ENCODE measurements at regions not wholly inside any gene's neighbourhood (a gene's known extent, or its start where the extent isn't known, plus 50 kb on each side); places are given as distances from the start of the nearest gene placed in this dataset.

DNA sequence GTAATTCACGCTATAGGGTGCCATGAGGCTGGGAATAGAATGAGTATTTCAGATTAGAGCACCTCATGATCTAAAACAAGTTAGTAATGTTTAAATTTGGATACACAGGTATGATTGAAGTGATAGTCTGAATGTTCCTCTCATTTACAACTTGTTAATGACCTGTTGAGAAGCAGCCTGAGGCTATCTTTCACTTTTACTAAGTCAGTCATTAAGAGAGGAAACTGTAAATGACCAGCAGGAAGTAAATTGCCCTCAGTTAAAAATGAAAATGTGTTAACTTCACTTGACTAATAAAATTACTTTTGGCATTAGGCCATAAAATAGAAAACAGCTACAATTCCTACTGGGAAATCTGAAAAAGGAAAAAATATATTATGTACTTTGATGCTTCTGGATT, 1042.0 kb downstream of the DNAJB9 start (continued):
- TF ChIP-seq FOXP1 (IDR thresholded peaks at IDR 0.05) (no peak), FOXP1 (CRISPR knock-in tag; IDR thresholded peaks at IDR 0.05) (no peak), MED1 (CRISPR knock-in tag; IDR thresholded peaks at IDR 0.05) (no peak), MBD4 (IDR thresholded peaks at IDR 0.05; ENCODE audit: borderline replicate concordance, low read length) (no peak)

DNA sequence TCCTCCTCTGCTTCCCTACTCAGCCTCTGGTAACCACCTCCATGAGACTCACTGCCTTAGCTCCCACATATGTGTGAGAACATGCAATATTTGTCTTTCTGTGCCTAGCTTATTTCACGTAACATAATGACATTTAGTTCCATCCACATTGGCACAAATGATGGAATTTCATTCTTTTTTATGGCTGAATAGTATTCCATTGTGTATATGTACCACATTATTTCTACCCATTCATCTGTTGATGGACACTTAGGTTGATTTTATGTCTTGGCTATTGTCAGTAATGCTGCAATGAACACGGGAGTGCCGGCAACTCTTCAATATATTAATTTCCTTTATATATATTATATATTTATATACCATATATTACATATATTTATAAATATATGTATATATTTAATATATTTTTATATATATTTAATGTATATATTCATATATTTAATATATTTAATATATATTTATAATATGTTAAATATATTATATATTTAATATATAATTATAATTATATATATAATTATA, 1046.9 kb downstream of the DNAJB9 start:
- FAIRE-seq (no peak), DNase-seq (ENCODE audit: low spot score) (no peak), ATAC-seq (no peak)
- no TSS peak for BruUV-seq (replicated peaks)
- no peaks in the 10 kb centered on the region for H3K27me3 ChIP-seq (ENCODE audit: control insufficient read depth in 1 of 2, insufficient read depth in 2 of 2, low read length in 2 of 2)
- no peaks in the 10 kb centered on the region for H3K4me1 ChIP-seq (ENCODE audit: insufficient read depth, low read length)
- WGBS (ENCODE audit: low lambda C conversion rate): 57% methylated on average over 3 of the region's 3 CpGs
- no peaks in the 10 kb centered on the region for H3K36me3 ChIP-seq (replicated peaks in 1 of 2; ENCODE audit: control insufficient read depth in 1 of 2, insufficient read depth in 2 of 2, low read length in 2 of 2)
- H3K4me2 ChIP-seq (ENCODE audit: low read depth, low read length): no peak overlapping the region
- no peaks in the 10 kb centered on the region for H4K20me1 ChIP-seq (ENCODE audit: insufficient read depth, low read length)
- H2AFZ ChIP-seq (ENCODE audit: low read length): no peak overlapping the region
- intact Hi-C loops (cut with micrococcal nuclease; ENCODE audit: unreplicated experiment): no loop called here
- in situ Hi-C loops (cut with HindIII; ENCODE audit: extremely low pct_ligation_motif_present, low pct_unique_long_range_greater_than_20kb): no loop called here
- TF ChIP-seq CHCHD3 (CRISPR knock-in tag; IDR thresholded peaks at IDR 0.05) (no peak), HCFC1 (IDR thresholded peaks at IDR 0.05; ENCODE audit: low read depth, low read length) (no peak), ZNF207 (IDR thresholded peaks at IDR 0.05; ENCODE audit: borderline replicate concordance) (no peak), ZNF550 (CRISPR knock-in tag; IDR thresholded peaks at IDR 0.05; ENCODE audit: borderline replicate concordance) (no peak), ZNF883 (CRISPR knock-in tag; IDR thresholded peaks at IDR 0.05; ENCODE audit: not compliant biosample characterization) (no peak), REL (CRISPR knock-in tag; conservative IDR thresholded peaks at IDR 0.05) (no peak)
- TF ChIP-seq, protein P1, sequence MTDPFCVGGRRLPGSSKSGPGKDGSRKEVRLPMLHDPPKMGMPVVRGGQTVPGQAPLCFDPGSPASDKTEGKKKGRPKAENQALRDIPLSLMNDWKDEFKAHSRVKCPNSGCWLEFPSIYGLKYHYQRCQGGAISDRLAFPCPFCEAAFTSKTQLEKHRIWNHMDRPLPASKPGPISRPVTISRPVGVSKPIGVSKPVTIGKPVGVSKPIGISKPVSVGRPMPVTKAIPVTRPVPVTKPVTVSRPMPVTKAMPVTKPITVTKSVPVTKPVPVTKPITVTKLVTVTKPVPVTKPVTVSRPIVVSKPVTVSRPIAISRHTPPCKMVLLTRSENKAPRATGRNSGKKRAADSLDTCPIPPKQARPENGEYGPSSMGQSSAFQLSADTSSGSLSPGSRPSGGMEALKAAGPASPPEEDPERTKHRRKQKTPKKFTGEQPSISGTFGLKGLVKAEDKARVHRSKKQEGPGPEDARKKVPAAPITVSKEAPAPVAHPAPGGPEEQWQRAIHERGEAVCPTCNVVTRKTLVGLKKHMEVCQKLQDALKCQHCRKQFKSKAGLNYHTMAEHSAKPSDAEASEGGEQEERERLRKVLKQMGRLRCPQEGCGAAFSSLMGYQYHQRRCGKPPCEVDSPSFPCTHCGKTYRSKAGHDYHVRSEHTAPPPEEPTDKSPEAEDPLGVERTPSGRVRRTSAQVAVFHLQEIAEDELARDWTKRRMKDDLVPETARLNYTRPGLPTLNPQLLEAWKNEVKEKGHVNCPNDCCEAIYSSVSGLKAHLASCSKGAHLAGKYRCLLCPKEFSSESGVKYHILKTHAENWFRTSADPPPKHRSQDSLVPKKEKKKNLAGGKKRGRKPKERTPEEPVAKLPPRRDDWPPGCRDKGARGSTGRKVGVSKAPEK (CRISPR knock-in tag; IDR thresholded peaks at IDR 0.05; ENCODE audit: borderline replicate concordance): no peak
- TF ChIP-seq, protein P2, sequence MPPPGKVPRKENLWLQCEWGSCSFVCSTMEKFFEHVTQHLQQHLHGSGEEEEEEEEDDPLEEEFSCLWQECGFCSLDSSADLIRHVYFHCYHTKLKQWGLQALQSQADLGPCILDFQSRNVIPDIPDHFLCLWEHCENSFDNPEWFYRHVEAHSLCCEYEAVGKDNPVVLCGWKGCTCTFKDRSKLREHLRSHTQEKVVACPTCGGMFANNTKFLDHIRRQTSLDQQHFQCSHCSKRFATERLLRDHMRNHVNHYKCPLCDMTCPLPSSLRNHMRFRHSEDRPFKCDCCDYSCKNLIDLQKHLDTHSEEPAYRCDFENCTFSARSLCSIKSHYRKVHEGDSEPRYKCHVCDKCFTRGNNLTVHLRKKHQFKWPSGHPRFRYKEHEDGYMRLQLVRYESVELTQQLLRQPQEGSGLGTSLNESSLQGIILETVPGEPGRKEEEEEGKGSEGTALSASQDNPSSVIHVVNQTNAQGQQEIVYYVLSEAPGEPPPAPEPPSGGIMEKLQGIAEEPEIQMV (CRISPR knock-in tag; IDR thresholded peaks at IDR 0.05; ENCODE audit: low read depth): no peak
- H3K4me3 ChIP-seq (replicated peaks in 1 of 3; ENCODE audit: insufficient read depth in 1 of 3, low read depth in 2 of 3, low read length in 3 of 3): no peak overlapping the region
- H3K9me3 ChIP-seq (ENCODE audit: low read length): no peaks in the 10 kb centered on the region
- no peak overlapping the region for H3K9ac ChIP-seq (ENCODE audit: insufficient read depth, low read depth, low read length)
- no peak overlapping the region for H3K27ac ChIP-seq (ENCODE audit: extremely low read length, insufficient read depth, low read length)
- ChIA-PET CTCF (ENCODE audit: low intra/inter-chr PET ratio, low total read pairs) (no interaction called here), POLR2A (no interaction called here)
- H3K79me2 ChIP-seq (ENCODE audit: insufficient read depth, low read length): no peaks in the 10 kb centered on the region
